WTC11 (cell line): ENCODE measurements at regions not wholly inside any gene's neighbourhood (a gene's known extent, or its start where the extent isn't known, plus 50 kb on each side); places are given as distances from the start of the nearest gene placed in this dataset.

ENCODE experiments used
- ATAC-seq: fragments of 200-7000 bp; cut with Tn5 transposase; 2 replicates; pipeline ENCODE4 v1.10.0; 2021; ENCODE audit warnings: mild to moderate bottlenecking, moderate library complexity
- CTCF ChIA-PET: fragments of 300-600 bp; sonication (Branson Sonifier 250); formaldehyde crosslinking; loops from one replicate; lab custom pipeline; 2021; ENCODE audit warnings: antibody characterized with exemption; lab: Charles Lee
- POLR2A ChIA-PET: fragments of 350-600 bp; sonication (Branson Sonifier 250); formaldehyde crosslinking; loops from one replicate; lab custom pipeline; 2021; ENCODE audit warnings: antibody characterized with exemption; lab: Charles Lee
- DNase-seq: peaks from one replicate; pipeline ENCODE4 v3.0.0; 2021; ENCODE audit warnings: low spot score
- H3K27ac Mint-ChIP-seq: 2 replicates; pipeline ENCODE4 v1.8.0; 2021; ENCODE audit warnings: mixed read lengths
- H3K27me3 Mint-ChIP-seq: 2 replicates; pipeline ENCODE4 v1.8.0; 2021; ENCODE audit warnings: low read depth, mild to moderate bottlenecking, moderate library complexity, mixed read lengths
- H3K36me3 Mint-ChIP-seq: 2 replicates; pipeline ENCODE4 v1.8.0; 2021; ENCODE audit warnings: mixed read lengths
- H3K4me1 Mint-ChIP-seq: 2 replicates; pipeline ENCODE4 v1.8.0; 2022; ENCODE audit warnings: mixed read lengths
- H3K4me3 Mint-ChIP-seq: 2 replicates; pipeline ENCODE4 v1.8.0; 2021; ENCODE audit warnings: mild to moderate bottlenecking, moderate library complexity, mixed read lengths
- H3K9me3 Mint-ChIP-seq: 2 replicates; pipeline ENCODE4 v1.8.0; 2021; ENCODE audit warnings: mixed read lengths
- ATF1 ChIP-seq: sonication (generic); formaldehyde crosslinking; IDR thresholded peaks from 2 replicates; pipeline ENCODE4 v1.8.1; 2023; ENCODE audit warnings: mild to moderate bottlenecking, moderate library complexity, missing genetic modification reagents
- E2F1 ChIP-seq: sonication (generic); formaldehyde crosslinking; IDR thresholded peaks from 2 replicates; pipeline ENCODE4 v1.8.0; 2022; ENCODE audit warnings: mild to moderate bottlenecking, missing genetic modification reagents
- ETV6 ChIP-seq: sonication (generic); formaldehyde crosslinking; IDR thresholded peaks from 2 replicates; pipeline ENCODE4 v1.8.1; 2022; ENCODE audit warnings: mild to moderate bottlenecking, missing genetic modification reagents
- GABPB1 ChIP-seq: sonication (generic); formaldehyde crosslinking; IDR thresholded peaks from 2 replicates; pipeline ENCODE4 v1.8.1; 2023; ENCODE audit warnings: mild to moderate bottlenecking, missing genetic modification reagents
- GTF2I ChIP-seq: fragments of 250-450 bp; sonication (Bioruptor Pico); conservative IDR thresholded peaks from 2 replicates; pipeline ENCODE4 v1.4.0; 2021; ENCODE audit warnings: mild to moderate bottlenecking
- MYBL2 ChIP-seq: sonication (generic); formaldehyde crosslinking; IDR thresholded peaks from 2 replicates; pipeline ENCODE4 v1.8.1; 2023; ENCODE audit warnings: mild to moderate bottlenecking, moderate library complexity, missing genetic modification reagents
- NFE2L1 ChIP-seq: sonication (generic); formaldehyde crosslinking; IDR thresholded peaks from 2 replicates; pipeline ENCODE4 v1.8.1; 2023; ENCODE audit warnings: missing genetic modification reagents
- RORB ChIP-seq: fragments of 250-450 bp; sonication (Bioruptor Pico); IDR thresholded peaks from 2 replicates; pipeline ENCODE4 v1.9.0; 2021; ENCODE audit warnings: mild to moderate bottlenecking
- SMAD4 ChIP-seq: sonication (generic); formaldehyde crosslinking; IDR thresholded peaks from 2 replicates; pipeline ENCODE4 v1.8.0; 2022; ENCODE audit warnings: mild to moderate bottlenecking, missing genetic modification reagents
- USF2 ChIP-seq: sonication (generic); formaldehyde crosslinking; IDR thresholded peaks from 2 replicates; pipeline ENCODE4 v1.8.1; 2023; ENCODE audit warnings: mild to moderate bottlenecking, missing genetic modification reagents, moderate library complexity
- ZNF416 ChIP-seq: fragments of 250-450 bp; sonication (Bioruptor Pico); IDR thresholded peaks from 2 replicates; pipeline ENCODE4 v1.9.0; 2021; ENCODE audit warnings: mild to moderate bottlenecking, inconsistent platforms
- ZNF425 ChIP-seq: fragments of 250-450 bp; sonication (Bioruptor Pico); conservative IDR thresholded peaks from 2 replicates; pipeline ENCODE4 v1.9.0; 2021; ENCODE audit warnings: mild to moderate bottlenecking
- TF ChIP-seq, protein P1 (sequence below): sonication (generic); formaldehyde crosslinking; IDR thresholded peaks from 2 replicates; pipeline ENCODE4 v1.8.1; 2023; ENCODE audit warnings: mild to moderate bottlenecking, moderate library complexity, missing genetic modification reagents
- TF ChIP-seq, protein P2 (sequence below): sonication (generic); formaldehyde crosslinking; IDR thresholded peaks from 2 replicates; pipeline ENCODE4 v1.8.1; 2022; ENCODE audit warnings: missing genetic modification reagents, borderline replicate concordance
- TF ChIP-seq, protein P3 (sequence below): sonication (generic); formaldehyde crosslinking; IDR thresholded peaks from 2 replicates; pipeline ENCODE4 v1.8.1; 2022; ENCODE audit warnings: low read depth, mild to moderate bottlenecking, moderate library complexity, missing genetic modification reagents, borderline replicate concordance

- TF ChIP-seq ETV6 (CRISPR knock-in tag) (no peak), ZNF425 (CRISPR knock-in tag) (no peak), MYBL2 (CRISPR knock-in tag) (no peak), SMAD4 (no peak), USF2 (CRISPR knock-in tag) (no peak)
- TF ChIP-seq, protein P1, sequence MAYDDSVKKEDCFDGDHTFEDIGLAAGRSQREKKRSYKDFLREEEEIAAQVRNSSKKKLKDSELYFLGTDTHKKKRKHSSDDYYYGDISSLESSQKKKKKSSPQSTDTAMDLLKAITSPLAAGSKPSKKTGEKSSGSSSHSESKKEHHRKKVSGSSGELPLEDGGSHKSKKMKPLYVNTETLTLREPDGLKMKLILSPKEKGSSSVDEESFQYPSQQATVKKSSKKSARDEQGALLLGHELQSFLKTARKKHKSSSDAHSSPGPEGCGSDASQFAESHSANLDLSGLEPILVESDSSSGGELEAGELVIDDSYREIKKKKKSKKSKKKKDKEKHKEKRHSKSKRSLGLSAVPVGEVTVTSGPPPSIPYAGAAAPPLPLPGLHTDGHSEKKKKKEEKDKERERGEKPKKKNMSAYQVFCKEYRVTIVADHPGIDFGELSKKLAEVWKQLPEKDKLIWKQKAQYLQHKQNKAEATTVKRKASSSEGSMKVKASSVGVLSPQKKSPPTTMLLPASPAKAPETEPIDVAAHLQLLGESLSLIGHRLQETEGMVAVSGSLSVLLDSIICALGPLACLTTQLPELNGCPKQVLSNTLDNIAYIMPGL (CRISPR knock-in tag): no peak
- TF ChIP-seq, protein P2, sequence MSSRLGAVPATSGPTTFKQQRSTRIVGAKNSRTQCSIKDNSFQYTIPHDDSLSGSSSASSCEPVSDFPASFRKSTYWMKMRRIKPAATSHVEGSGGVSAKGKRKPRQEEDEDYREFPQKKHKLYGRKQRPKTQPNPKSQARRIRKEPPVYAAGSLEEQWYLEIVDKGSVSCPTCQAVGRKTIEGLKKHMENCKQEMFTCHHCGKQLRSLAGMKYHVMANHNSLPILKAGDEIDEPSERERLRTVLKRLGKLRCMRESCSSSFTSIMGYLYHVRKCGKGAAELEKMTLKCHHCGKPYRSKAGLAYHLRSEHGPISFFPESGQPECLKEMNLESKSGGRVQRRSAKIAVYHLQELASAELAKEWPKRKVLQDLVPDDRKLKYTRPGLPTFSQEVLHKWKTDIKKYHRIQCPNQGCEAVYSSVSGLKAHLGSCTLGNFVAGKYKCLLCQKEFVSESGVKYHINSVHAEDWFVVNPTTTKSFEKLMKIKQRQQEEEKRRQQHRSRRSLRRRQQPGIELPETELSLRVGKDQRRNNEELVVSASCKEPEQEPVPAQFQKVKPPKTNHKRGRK (CRISPR knock-in tag): no peak
- CTCF ChIA-PET: no interaction called here
- ATAC-seq: no peak
- Mint-ChIP-seq H3K4me3 (no peak overlapping the region), H3K9me3 (peaks cover 14% of the 10 kb centered on the region), H3K4me1 (peaks cover 14% of the 10 kb centered on the region), H3K27me3 (no peaks in the 10 kb centered on the region), H3K36me3 (no peaks in the 10 kb centered on the region), H3K27ac (no peak overlapping the region)
- POLR2A ChIA-PET: no interaction called here
- no peak for DNase-seq
Measured at GRCh38 chr10:63795094-63795860, 274.1 kb downstream of the REEP3 start.

DNA sequence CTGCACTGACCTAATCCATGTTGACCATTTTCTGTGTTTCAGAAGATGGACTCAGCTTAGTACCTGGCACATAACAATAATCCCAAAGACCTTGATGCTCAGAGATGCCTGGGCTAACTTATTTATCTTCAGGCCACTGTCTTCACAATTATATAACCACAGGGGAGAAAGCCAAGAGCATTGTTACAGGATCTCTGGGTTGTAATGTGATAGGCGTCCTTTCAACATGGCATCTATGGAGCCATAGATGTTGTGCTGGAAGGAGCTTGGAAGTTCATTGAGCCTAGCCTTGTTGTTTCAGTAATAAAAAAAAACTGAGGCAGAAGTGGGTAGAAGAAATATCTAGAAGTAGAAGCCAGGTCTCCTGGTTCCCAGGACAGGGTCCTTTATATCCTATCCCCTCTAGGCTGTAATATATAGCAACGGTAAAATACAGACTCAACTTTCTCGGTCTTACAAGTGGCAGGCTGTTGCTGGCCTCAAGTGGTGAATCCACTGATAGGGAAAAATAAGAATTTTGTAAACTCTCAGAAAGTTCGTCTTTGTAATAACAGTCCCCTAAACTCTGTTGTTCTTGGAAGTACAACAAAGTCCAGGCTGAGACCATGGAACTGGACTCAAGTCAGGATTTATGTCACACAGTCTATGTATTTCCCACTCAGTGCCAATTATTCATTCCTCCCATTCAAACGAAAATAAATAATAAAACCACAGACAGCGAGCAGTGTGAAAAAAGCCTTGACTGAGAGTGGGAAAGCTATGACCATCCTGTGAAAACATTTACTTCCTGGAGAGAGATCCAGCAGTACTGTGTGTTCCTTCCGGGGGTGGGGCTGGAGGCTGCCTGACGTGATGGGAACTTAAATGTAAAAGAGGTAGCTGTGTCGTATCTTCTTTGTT is 277.6 kb downstream of the REEP3 start:
- peaks cover 14% of the 10 kb centered on the region for H3K4me1 Mint-ChIP-seq
- ChIA-PET CTCF (interaction anchor here (0.6 kb wide), 1 partner anchor 653 kb away, joined by 3 read pairs; no protein-coding TSS in a partner anchor), POLR2A (no interaction called here)
- DNase-seq (no peak), ATAC-seq (peak; percentile 53; the same call in 1 of the 2 replicates)
- no peak overlapping the region for H3K4me3 Mint-ChIP-seq
- H3K36me3 Mint-ChIP-seq: no peaks in the 10 kb centered on the region
- H3K27ac Mint-ChIP-seq: no peak overlapping the region
- no peaks in the 10 kb centered on the region for H3K9me3 Mint-ChIP-seq
- TF ChIP-seq GABPB1: no peak
- TF ChIP-seq GTF2I (CRISPR knock-in tag): no peak
- no peak for TF ChIP-seq ZNF416 (CRISPR knock-in tag)
- TF ChIP-seq, all 79 proteins: peak for 0
- H3K27me3 Mint-ChIP-seq: no peaks in the 10 kb centered on the region

GRCh38 chr10:63799521-63800300 is 278.5 kb downstream of the REEP3 start:
- H3K4me1 Mint-ChIP-seq: peaks cover 14% of the 10 kb centered on the region
- no peaks in the 10 kb centered on the region for H3K36me3 Mint-ChIP-seq
- H3K27ac Mint-ChIP-seq: no peak overlapping the region
- TF ChIP-seq ATF1 (CRISPR knock-in tag) (no peak), E2F1 (CRISPR knock-in tag) (no peak), NFE2L1 (no peak), RORB (CRISPR knock-in tag) (no peak)
- TF ChIP-seq, protein P3, sequence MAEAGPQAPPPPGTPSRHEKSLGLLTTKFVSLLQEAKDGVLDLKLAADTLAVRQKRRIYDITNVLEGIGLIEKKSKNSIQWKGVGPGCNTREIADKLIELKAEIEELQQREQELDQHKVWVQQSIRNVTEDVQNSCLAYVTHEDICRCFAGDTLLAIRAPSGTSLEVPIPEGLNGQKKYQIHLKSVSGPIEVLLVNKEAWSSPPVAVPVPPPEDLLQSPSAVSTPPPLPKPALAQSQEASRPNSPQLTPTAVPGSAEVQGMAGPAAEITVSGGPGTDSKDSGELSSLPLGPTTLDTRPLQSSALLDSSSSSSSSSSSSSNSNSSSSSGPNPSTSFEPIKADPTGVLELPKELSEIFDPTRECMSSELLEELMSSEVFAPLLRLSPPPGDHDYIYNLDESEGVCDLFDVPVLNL (CRISPR knock-in tag): no peak
- H3K4me3 Mint-ChIP-seq: no peak overlapping the region
- DNase-seq (no peak), ATAC-seq (no peak)
- H3K27me3 Mint-ChIP-seq: no peaks in the 10 kb centered on the region
- POLR2A ChIA-PET: no interaction called here
- H3K9me3 Mint-ChIP-seq: no peaks in the 10 kb centered on the region
- CTCF ChIA-PET: interaction anchor here (0.6 to 1.4 kb wide), 2 partner anchors 31 to 654 kb away, joined by 3 read pairs; no protein-coding TSS in a partner anchor
